ENCODE measurements at regions not wholly inside any gene's neighbourhood (a gene's known extent, or its start where the extent isn't known, plus 50 kb on each side); places are given as distances from the start of the nearest gene placed in this dataset.

DNA sequence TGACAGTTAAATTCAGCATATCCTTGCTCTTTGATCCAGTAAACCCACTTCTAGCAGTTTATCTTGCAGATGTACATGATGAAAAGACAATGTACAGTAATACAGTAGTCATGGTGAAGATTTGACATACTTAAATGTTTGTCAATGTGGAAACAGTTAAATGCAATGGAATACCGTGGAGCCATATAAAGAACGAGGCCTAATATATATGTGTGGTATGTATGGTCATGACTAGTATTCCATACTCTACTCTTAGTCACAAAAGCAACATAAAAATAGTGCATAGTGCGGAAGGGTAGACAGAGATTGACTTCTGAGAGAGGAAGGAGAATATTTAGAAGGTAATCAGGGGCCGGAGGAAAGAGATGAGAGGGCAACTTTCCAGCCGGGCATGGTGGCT lies 70.7 kb upstream of the ARMC2 start:
- TF ChIP-seq, protein P1, sequence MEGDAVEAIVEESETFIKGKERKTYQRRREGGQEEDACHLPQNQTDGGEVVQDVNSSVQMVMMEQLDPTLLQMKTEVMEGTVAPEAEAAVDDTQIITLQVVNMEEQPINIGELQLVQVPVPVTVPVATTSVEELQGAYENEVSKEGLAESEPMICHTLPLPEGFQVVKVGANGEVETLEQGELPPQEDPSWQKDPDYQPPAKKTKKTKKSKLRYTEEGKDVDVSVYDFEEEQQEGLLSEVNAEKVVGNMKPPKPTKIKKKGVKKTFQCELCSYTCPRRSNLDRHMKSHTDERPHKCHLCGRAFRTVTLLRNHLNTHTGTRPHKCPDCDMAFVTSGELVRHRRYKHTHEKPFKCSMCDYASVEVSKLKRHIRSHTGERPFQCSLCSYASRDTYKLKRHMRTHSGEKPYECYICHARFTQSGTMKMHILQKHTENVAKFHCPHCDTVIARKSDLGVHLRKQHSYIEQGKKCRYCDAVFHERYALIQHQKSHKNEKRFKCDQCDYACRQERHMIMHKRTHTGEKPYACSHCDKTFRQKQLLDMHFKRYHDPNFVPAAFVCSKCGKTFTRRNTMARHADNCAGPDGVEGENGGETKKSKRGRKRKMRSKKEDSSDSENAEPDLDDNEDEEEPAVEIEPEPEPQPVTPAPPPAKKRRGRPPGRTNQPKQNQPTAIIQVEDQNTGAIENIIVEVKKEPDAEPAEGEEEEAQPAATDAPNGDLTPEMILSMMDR (IDR thresholded peaks at IDR 0.05): no peak
- TF ChIP-seq POLR2A (IDR thresholded peaks at IDR 0.05): no peak

Data from testis (tissue), 2 donors.